ENCODE measurements at regions not wholly inside any gene's neighbourhood (a gene's known extent, or its start where the extent isn't known, plus 50 kb on each side); places are given as distances from the start of the nearest gene placed in this dataset.
A peak's percentile ranks its signal among the peaks of the same experiment; 100 is the strongest.
"Not testable (repeated sequence)": the region's sequence is repeated elsewhere in the genome, so short reads cannot be mapped to it uniquely, and the experiment has no call there.

DNA sequence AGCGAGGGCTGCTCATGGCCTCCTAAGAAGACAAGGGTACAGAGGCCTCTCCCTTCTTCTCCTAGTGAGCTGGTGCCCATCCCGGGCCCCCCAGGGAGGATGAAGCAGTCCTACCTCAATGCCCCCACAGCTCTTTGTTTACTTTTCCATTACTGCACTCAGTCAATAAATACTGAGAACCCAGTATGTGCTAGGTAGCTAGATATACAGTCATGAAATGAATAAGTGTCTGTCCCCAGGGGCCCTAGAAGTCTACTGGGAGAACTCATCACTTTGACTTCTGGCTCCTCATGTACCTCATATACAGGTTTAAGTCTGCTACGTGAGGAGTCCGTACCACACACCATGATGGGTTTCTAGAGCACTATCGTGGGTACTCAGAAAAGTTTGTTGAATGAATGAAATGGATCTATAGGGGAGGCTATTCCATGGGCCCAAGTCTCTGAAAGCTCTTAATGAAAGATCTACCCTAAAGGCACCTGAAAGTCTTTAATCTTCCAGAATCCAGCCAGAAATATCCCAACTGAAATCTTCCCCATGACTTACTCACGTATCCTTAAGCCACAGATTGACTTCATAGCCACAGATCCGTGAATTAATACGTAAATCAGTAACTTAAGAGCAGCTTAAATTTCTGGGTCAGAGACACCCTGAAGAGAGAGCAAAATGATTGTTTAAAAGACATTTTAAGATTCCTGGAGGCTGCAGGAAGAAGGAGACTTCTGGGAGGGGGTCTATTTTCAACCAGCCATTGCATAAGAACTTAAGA is 51.6 kb upstream of the POMP start:
- Histone ChIP-seq H3K36me3 (no peaks in the 10 kb centered on the region), H3K4me1 (no peaks in the 10 kb centered on the region), H3K27ac (no peak overlapping the region), H3K4me3 (no peak overlapping the region), H3K9me3 (no peaks in the 10 kb centered on the region), H3K27me3 (no peaks in the 10 kb centered on the region)
- no peak for DNase-seq (ENCODE audit: low spot score)
- no peak for TF ChIP-seq CTCF (IDR thresholded peaks at IDR 0.05)

GRCh38 chr13:28606466-28606865 is 52.5 kb upstream of the POMP start:
- Histone ChIP-seq H3K4me1 (no peaks in the 10 kb centered on the region), H3K27ac (no peak overlapping the region), H3K36me3 (no peaks in the 10 kb centered on the region), H3K4me3 (no peak overlapping the region), H3K27me3 (no peaks in the 10 kb centered on the region), H3K9me3 (no peaks in the 10 kb centered on the region)
- DNase-seq (ENCODE audit: low spot score): no peak
- TF ChIP-seq CTCF (IDR thresholded peaks at IDR 0.05): no peak

DNA sequence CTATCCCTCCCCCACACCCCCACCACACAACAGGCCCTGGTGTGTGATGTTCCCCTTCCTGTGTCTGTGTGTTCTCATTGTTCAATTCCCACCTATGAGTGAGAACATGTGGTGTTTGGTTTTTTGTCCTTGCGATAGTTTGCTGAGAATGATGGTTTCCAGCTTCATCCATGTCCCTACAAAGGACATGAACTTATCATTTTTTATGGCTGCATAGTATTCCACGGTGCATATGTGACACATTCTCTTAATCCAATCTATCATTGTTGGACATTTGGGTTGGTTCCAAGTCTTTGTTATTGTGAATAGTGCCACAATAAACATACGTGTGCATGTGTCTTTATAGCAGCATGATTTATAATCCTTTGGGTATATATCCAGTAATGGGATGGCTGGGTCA is 53.8 kb upstream of the POMP start:
- H3K27me3 ChIP-seq: not testable (repeated sequence)

GRCh38 chr13:28603043-28603664 is 55.8 kb upstream of the POMP start:
- DNase-seq (ENCODE audit: low spot score): no peak
- Histone ChIP-seq H3K9me3 (no peaks in the 10 kb centered on the region), H3K4me3 (no peak overlapping the region), H3K27me3 (no peaks in the 10 kb centered on the region), H3K4me1 (no peaks in the 10 kb centered on the region), H3K27ac (peak overlapping the region in 1 of 2 donors; percentile 11), H3K36me3 (no peaks in the 10 kb centered on the region)
- TF ChIP-seq CTCF (IDR thresholded peaks at IDR 0.05): no peak

More for the DNA sequence above, 53.8 kb upstream of the POMP start:
- DNase-seq (ENCODE audit: low spot score); H3K4me1 ChIP-seq; H3K27ac ChIP-seq; H3K36me3 ChIP-seq; H3K4me3 ChIP-seq; H3K9me3 ChIP-seq: not testable (repeated sequence)

- H3K36me3 ChIP-seq: no peaks in the 10 kb centered on the region
- DNase-seq (ENCODE audit: low spot score): no peak
- no peaks in the 10 kb centered on the region for H3K27me3 ChIP-seq
- TF ChIP-seq CTCF (IDR thresholded peaks at IDR 0.05): no peak
- H3K4me1 ChIP-seq: no peaks in the 10 kb centered on the region
- H3K4me3 ChIP-seq: no peak overlapping the region
- peak overlapping the region in 1 of 2 donors; percentile 11 for H3K27ac ChIP-seq
- H3K9me3 ChIP-seq: no peaks in the 10 kb centered on the region
Observed at GRCh38 chr13:28602580-28602979, 56.4 kb upstream of the POMP start.

DNA sequence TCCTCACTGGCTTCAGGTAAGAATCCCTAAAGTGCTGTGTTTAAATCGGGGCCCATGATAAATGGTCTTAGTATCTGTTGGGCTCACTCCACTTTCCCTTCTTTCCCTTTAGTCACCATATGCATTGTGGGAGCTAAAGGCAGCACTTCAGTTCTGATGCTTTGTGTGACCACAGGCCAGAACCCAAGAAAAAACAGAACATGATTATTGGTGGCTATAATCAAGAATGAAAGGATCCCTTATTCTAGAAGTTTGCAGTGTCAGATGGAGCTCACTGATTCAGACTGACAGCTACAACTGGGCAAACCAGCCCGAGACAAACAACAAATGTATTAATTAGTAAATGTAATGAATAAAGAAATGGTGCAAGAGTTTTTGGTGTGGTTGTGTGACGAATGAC is 57.3 kb upstream of the POMP start:
- H3K27me3 ChIP-seq: no peaks in the 10 kb centered on the region
- no peak for TF ChIP-seq CTCF (IDR thresholded peaks at IDR 0.05)
- H3K27ac ChIP-seq: no peak overlapping the region

More for the DNA sequence above, 57.3 kb upstream of the POMP start:
- H3K4me3 ChIP-seq: no peak overlapping the region
- no peaks in the 10 kb centered on the region for H3K4me1 ChIP-seq
- no peaks in the 10 kb centered on the region for H3K9me3 ChIP-seq
- no peak for DNase-seq (ENCODE audit: low spot score)
- H3K36me3 ChIP-seq: no peaks in the 10 kb centered on the region
